Fibroblast of lung (primary cell): ENCODE measurements at regions not wholly inside any gene's neighbourhood (a gene's known extent, or its start where the extent isn't known, plus 50 kb on each side); places are given as distances from the start of the nearest gene placed in this dataset.

ENCODE experiments used
- CTCF ChIP-seq, 2 donors: IDR thresholded peaks in 1 of 2; conservative IDR thresholded peaks in 1 of 2; 1 replicate in 1 of 2; 2 replicates in 1 of 2; pipeline ENCODE4 v1.5.1; 2011 to 2012; ENCODE audit warnings: low read length in 2 of 2, control low read depth in 1 of 2, inconsistent platforms in 1 of 2, low read depth in 1 of 2, mild to moderate bottlenecking in 1 of 2
- EZH2 ChIP-seq: IDR thresholded peaks from 2 replicates; pipeline ENCODE4 v1.5.1; 2012; ENCODE audit warnings: low read length, control low read depth, mild to moderate bottlenecking; ENCODE audit errors: missing control alignments

- TF ChIP-seq CTCF (conservative IDR thresholded peaks at IDR 0.05 in 1 of 2, IDR thresholded peaks at IDR 0.05 in 1 of 2; ENCODE audit: low read depth in 1 of 2, low read length in 2 of 2) (no peak), EZH2 (no peak)
Measured at GRCh38 chr4:41323706-41324105, 67.0 kb downstream of the UCHL1 start.
